Lung (tissue), 11 donors: ENCODE measurements at regions not wholly inside any gene's neighbourhood (a gene's known extent, or its start where the extent isn't known, plus 50 kb on each side); places are given as distances from the start of the nearest gene placed in this dataset.

Source experiments
- ATAC-seq: fragments of 200-7000 bp; cut with Tn5 transposase; one replicate; pipeline ENCODE4 v1.9.1; 2020; ENCODE audit warnings: moderate number of reproducible peaks; ENCODE audit not compliant: insufficient read depth, low FRiP score
- DNase-seq, 3 donors: peaks; one replicate each; pipeline ENCODE4 v3.0.0-alpha.2; 2013 to 2017
- H3K27ac ChIP-seq, 2 donors: one replicate each; pipeline ENCODE4 v1.5.1; 2013; ENCODE audit warnings: mild to moderate bottlenecking in 2 of 2, moderate library complexity in 2 of 2, control low read depth in 1 of 2, inconsistent platforms in 1 of 2, low read depth in 1 of 2, low read length in 1 of 2
- H3K27me3 ChIP-seq, 3 donors: one replicate each; pipeline ENCODE4 v1.5.1; 2013; ENCODE audit warnings: low read length in 2 of 3; ENCODE audit not compliant: control insufficient read depth in 3 of 3, insufficient read depth in 3 of 3
- H3K36me3 ChIP-seq, 4 donors: one replicate each; pipeline ENCODE4 v1.5.1; 2013; ENCODE audit warnings: low read length in 4 of 4, mild to moderate bottlenecking in 1 of 4, moderate library complexity in 1 of 4; ENCODE audit not compliant: control insufficient read depth in 4 of 4, insufficient read depth in 4 of 4
- H3K4me1 ChIP-seq, 5 donors: one replicate each; pipeline ENCODE4 v1.5.1; 2013; ENCODE audit warnings: low read length in 5 of 5, mild to moderate bottlenecking in 2 of 5, moderate library complexity in 1 of 5; ENCODE audit not compliant: control insufficient read depth in 5 of 5, insufficient read depth in 5 of 5
- H3K4me3 ChIP-seq: one replicate; pipeline ENCODE4 v1.5.1; 2013; ENCODE audit warnings: mild to moderate bottlenecking, control low read depth, moderate library complexity
- H3K9ac ChIP-seq, 2 donors: one replicate each; pipeline ENCODE4 v1.5.1; 2013; ENCODE audit warnings: low read length in 2 of 2, control low read depth in 1 of 2; ENCODE audit not compliant: insufficient read depth in 1 of 2
- H3K9me3 ChIP-seq, 4 donors: one replicate each; pipeline ENCODE4 v1.5.1; 2013; ENCODE audit warnings: low read length in 3 of 4, mild to moderate bottlenecking in 1 of 4, moderate library complexity in 1 of 4; ENCODE audit not compliant: control insufficient read depth in 4 of 4, insufficient read depth in 3 of 4
- WGBS, 2 donors: extraction: QIAGEN DNeasy Blood & Tissue Kit; methylation state at CpG; one replicate each; pipeline ENCODE4 v1.1.7; 2013; 5-methylcytosine and 5-hydroxymethylcytosine counted together
- TF ChIP-seq, protein P1 (sequence below): IDR thresholded peaks from 2 replicates; pipeline ENCODE4 v1.5.1; 2012; ENCODE audit warnings: mild to moderate bottlenecking; ENCODE audit errors: control extremely low read depth, extremely low read depth
- donor health status: control.
- donor health status: control.
- donor health status: Bipolar disorder and iron deficiency.
- donor health status: healthy.
- donor health status: DM: yes; HTN: yes; CAD: no.

- Histone ChIP-seq H3K36me3 (no peaks in the 10 kb centered on the region), H3K9me3 (no peaks in the 10 kb centered on the region), H3K4me3 (no peak overlapping the region), H3K4me1 (peaks cover 0 to 18% (median 9%) of the 10 kb centered on the region in 5 donors), H3K27me3 (no peaks in the 10 kb centered on the region), H3K9ac (no peak overlapping the region), H3K27ac (no peak overlapping the region)
- WGBS, 2 donors, result 91 to 96% methylated on average over 1 of the region's 1 CpG
- ATAC-seq (no peak), DNase-seq (no peak)
- TF ChIP-seq, protein P1, sequence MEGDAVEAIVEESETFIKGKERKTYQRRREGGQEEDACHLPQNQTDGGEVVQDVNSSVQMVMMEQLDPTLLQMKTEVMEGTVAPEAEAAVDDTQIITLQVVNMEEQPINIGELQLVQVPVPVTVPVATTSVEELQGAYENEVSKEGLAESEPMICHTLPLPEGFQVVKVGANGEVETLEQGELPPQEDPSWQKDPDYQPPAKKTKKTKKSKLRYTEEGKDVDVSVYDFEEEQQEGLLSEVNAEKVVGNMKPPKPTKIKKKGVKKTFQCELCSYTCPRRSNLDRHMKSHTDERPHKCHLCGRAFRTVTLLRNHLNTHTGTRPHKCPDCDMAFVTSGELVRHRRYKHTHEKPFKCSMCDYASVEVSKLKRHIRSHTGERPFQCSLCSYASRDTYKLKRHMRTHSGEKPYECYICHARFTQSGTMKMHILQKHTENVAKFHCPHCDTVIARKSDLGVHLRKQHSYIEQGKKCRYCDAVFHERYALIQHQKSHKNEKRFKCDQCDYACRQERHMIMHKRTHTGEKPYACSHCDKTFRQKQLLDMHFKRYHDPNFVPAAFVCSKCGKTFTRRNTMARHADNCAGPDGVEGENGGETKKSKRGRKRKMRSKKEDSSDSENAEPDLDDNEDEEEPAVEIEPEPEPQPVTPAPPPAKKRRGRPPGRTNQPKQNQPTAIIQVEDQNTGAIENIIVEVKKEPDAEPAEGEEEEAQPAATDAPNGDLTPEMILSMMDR, result no peak
Observed at GRCh38 chr10:31140716-31141115, 109.1 kb upstream of the ZNF438 start.

DNA sequence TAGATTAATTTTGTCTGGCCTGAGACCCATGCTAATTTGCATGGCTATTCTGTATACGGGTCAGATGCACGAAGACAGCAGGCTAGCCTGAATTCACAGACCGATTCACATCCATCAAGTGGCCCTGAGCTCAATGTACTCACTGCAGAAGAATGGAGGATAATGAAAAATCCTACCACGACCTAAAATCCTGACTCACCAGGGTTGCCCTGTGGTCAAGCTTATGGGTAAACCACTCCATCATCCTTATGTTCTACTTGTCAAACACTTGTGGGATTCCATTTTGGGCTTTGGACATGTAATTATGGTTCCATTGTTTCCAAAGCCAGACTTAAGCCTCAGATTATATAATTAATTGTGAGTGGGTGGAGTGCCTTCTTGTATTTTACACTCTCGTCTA lies 110.4 kb upstream of the ZNF438 start:
- no peak overlapping the region for H3K9ac ChIP-seq
- H3K4me1 ChIP-seq, result peaks cover 0 to 18% (median 10%) of the 10 kb centered on the region in 5 donors
- no peaks in the 10 kb centered on the region for H3K9me3 ChIP-seq
- WGBS, 2 donors, result 78 to 83% methylated on average over 5 of the region's 5 CpGs
- TF ChIP-seq, protein P1, result no peak
- no peaks in the 10 kb centered on the region for H3K27me3 ChIP-seq
- no peak overlapping the region for H3K27ac ChIP-seq
- no peak for ATAC-seq
- no peak for DNase-seq
- H3K36me3 ChIP-seq, result no peaks in the 10 kb centered on the region
- H3K4me3 ChIP-seq, result no peak overlapping the region

GRCh38 chr10:31143331-31143935 lies 111.8 kb upstream of the ZNF438 start:
- no peak for ATAC-seq

More at GRCh38 chr10:31143331-31143935, 111.8 kb upstream of the ZNF438 start:
- H3K36me3 ChIP-seq, result no peaks in the 10 kb centered on the region
- TF ChIP-seq, protein P1, result no peak
- no peak overlapping the region for H3K27ac ChIP-seq
- no peaks in the 10 kb centered on the region for H3K27me3 ChIP-seq
- H3K4me3 ChIP-seq, result no peak overlapping the region
- no peaks in the 10 kb centered on the region for H3K9me3 ChIP-seq
- 81 to 87% methylated on average over 5 of the region's 5 CpGs for WGBS, 2 donors
- peaks cover 0 to 12% (median 8%) of the 10 kb centered on the region in 5 donors for H3K4me1 ChIP-seq
- DNase-seq, result no peak
- H3K9ac ChIP-seq, result no peak overlapping the region
